Astrocyte of the cerebellum (primary cell): ENCODE measurements at regions not wholly inside any gene's neighbourhood (a gene's known extent, or its start where the extent isn't known, plus 50 kb on each side); places are given as distances from the start of the nearest gene placed in this dataset.

Experiments used
- DNase-seq: peaks from one replicate; pipeline ENCODE4 v3.0.0-alpha.2; 2011; ENCODE audit warnings: low read depth
- H3K4me3 ChIP-seq: 2 replicates; pipeline ENCODE4 v1.5.1; 2011; ENCODE audit warnings: mild to moderate bottlenecking, low read depth, low read length, moderate library complexity
- CTCF ChIP-seq: IDR thresholded peaks from 2 replicates; pipeline ENCODE4 v1.5.1; 2012; ENCODE audit warnings: low read length, low read depth, moderate library complexity, mild to moderate bottlenecking; ENCODE audit errors: missing control alignments
- in situ Hi-C: cut with HindIII; loops from 2 replicates; pipeline ENCODE4 v1.10.0; 2017; ENCODE audit warnings: low sequenced_read_pairs

- in situ Hi-C loops = no loop called here
- no peak overlapping the region for H3K4me3 ChIP-seq
- DNase-seq = no peak
- no peak for TF ChIP-seq CTCF
These were observed 152.7 kb upstream of the FAM241A start for GRCh38 chr4:111992351-111993168.

- in situ Hi-C loops = no loop called here
- H3K4me3 ChIP-seq = no peak overlapping the region
- DNase-seq = no peak
- TF ChIP-seq CTCF = no peak
These were observed 150.9 kb upstream of the FAM241A start for GRCh38 chr4:111994392-111994791.

- no peak for TF ChIP-seq CTCF
- no peak for DNase-seq
- H3K4me3 ChIP-seq = no peak overlapping the region
- in situ Hi-C loops = loop anchor here (5.0 kb wide), 1 partner anchor 35 kb away; no protein-coding TSS in a partner anchor
These were observed 147.5 kb upstream of the FAM241A start for GRCh38 chr4:111997785-111998184.

- in situ Hi-C loops = loop anchor here (5.0 kb wide), 1 partner anchor 38 kb away; no protein-coding TSS in a partner anchor
- TF ChIP-seq CTCF = no peak
- DNase-seq = no peak
- H3K4me3 ChIP-seq = no peak overlapping the region
These were observed 145.5 kb upstream of the FAM241A start for GRCh38 chr4:111999801-112000200.

GRCh38 chr4:112001041-112001440 is 144.2 kb upstream of the FAM241A start:
- no peak for TF ChIP-seq CTCF
- in situ Hi-C loops = no loop called here
- DNase-seq = no peak
- no peak overlapping the region for H3K4me3 ChIP-seq

- no peak for DNase-seq
- no peak for TF ChIP-seq CTCF
- H3K4me3 ChIP-seq = no peak overlapping the region
- in situ Hi-C loops = no loop called here
These were observed 143.0 kb upstream of the FAM241A start for GRCh38 chr4:112002248-112002661.
